ENCODE measurements at regions not wholly inside any gene's neighbourhood (a gene's known extent, or its start where the extent isn't known, plus 50 kb on each side); places are given as distances from the start of the nearest gene placed in this dataset.

- WGBS, 2 experiments (ENCODE audit: low coverage in 1 of 2, low lambda C conversion rate in 2 of 2, missing lambda C conversion rate in 2 of 2) = 58% methylated on average over 6 of the region's 6 CpGs
- Histone ChIP-seq H3K27ac (peak overlapping the region; percentile 95), H3F3A (ENCODE audit: insufficient read depth) (peaks cover 57% of the 10 kb centered on the region), H3K9me3 (ENCODE audit: low read depth) (no peaks in the 10 kb centered on the region), H4K20me1 (ENCODE audit: insufficient read depth) (no peaks in the 10 kb centered on the region), H3K9me2 (ENCODE audit: insufficient read depth) (no peaks in the 10 kb centered on the region), H3K27me3 (replicated peaks; ENCODE audit: insufficient read depth) (no peaks in the 10 kb centered on the region), H3K4me1 (ENCODE audit: insufficient read depth) (peaks cover 59% of the 10 kb centered on the region), H2AFZ (no peak overlapping the region), H3K4me2 (ENCODE audit: unreplicated experiment) (peak overlapping the region; percentile 52), H3K9ac (peak overlapping the region; percentile 76), H3K79me2 (ENCODE audit: insufficient read depth) (no peaks in the 10 kb centered on the region), H3K4me3 (no peak overlapping the region), H3K36me3 (ENCODE audit: low read depth) (no peaks in the 10 kb centered on the region)
- in situ Hi-C loops (cut with MboI) = no loop called here
- TF ChIP-seq EZH2 (IDR thresholded peaks at IDR 0.05; ENCODE audit: insufficient read depth, poor library complexity, severe bottlenecking) = no peak
- no peak for TF ChIP-seq EZH2phosphoT487 (IDR thresholded peaks at IDR 0.05; ENCODE audit: insufficient read depth, low read depth)
- DNase-seq = peak; percentile 83
These were observed 117.8 kb upstream of the PRICKLE2 start for GRCh38 chr3:64342940-64343688.

DNA sequence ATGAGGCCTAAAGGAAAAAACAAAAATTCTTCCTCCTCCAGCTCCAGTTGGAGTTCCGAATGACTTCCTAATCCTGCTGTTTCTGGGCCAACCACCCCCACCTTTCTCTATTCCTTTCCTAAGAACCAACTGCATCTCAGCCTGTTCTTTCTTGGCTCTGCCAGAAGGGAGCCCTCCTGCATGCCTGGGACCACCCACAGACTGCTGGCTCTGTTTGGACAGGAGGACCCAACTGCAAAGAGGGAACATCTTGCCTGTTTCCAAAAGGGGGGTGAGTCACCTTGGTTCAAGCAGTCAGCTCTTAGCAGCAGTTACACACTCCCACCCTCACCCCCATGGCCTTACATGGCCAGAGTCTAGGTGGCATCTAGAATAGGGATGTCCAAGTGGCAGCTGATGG is 116.0 kb upstream of the PRICKLE2 start:
- H3K4me3 ChIP-seq = no peak overlapping the region
- no peaks in the 10 kb centered on the region for H3K27me3 ChIP-seq (replicated peaks; ENCODE audit: insufficient read depth)
- peak overlapping the region; percentile 95 for H3K27ac ChIP-seq
- 88 to 100% methylated on average over 1 of the region's 1 CpG for WGBS, 2 experiments (ENCODE audit: low coverage in 1 of 2, low lambda C conversion rate in 2 of 2, missing lambda C conversion rate in 2 of 2)
- peak overlapping the region; percentile 82 for H3K4me2 ChIP-seq (ENCODE audit: unreplicated experiment)
- H3K4me1 ChIP-seq (ENCODE audit: insufficient read depth) = peaks cover 59% of the 10 kb centered on the region
- in situ Hi-C loops (cut with MboI) = no loop called here
- no peak for TF ChIP-seq EZH2 (IDR thresholded peaks at IDR 0.05; ENCODE audit: insufficient read depth, poor library complexity, severe bottlenecking)
- TF ChIP-seq EZH2phosphoT487 (IDR thresholded peaks at IDR 0.05; ENCODE audit: insufficient read depth, low read depth) = no peak
- no peaks in the 10 kb centered on the region for H3K36me3 ChIP-seq (ENCODE audit: low read depth)
- DNase-seq = peak; percentile 51
- H2AFZ ChIP-seq = no peak overlapping the region
- no peaks in the 10 kb centered on the region for H4K20me1 ChIP-seq (ENCODE audit: insufficient read depth)
- no peaks in the 10 kb centered on the region for H3K9me3 ChIP-seq (ENCODE audit: low read depth)
- no peaks in the 10 kb centered on the region for H3K79me2 ChIP-seq (ENCODE audit: insufficient read depth)
- no peaks in the 10 kb centered on the region for H3K9me2 ChIP-seq (ENCODE audit: insufficient read depth)
- peaks cover 57% of the 10 kb centered on the region for H3F3A ChIP-seq (ENCODE audit: insufficient read depth)
- peak overlapping the region; percentile 62 for H3K9ac ChIP-seq

DNA sequence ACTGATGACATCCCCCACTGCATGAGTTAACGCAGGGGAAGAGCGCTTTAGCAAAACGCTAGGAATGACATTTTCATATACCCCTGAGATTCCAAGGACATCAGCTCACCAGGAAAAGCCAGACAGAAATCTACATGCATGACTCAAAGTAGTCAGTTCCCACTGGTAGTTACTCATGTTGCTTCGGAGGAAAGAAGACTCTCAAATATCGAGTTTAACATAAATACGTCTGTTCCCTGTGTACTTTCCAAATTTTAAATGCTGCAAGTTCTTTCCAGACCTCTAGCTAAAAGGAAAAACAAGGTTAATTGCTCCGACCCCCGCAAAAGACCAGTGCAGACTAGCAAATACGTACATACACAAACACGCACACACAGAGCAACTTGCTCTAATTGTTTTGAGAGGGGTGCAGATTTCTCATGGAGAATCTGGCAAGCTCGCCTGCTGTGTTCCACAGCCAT is 115.4 kb upstream of the PRICKLE2 start:
- peak overlapping the region; percentile 43; the same call in 1 of the 2 replicates for H2AFZ ChIP-seq
- 33 to 35% methylated on average over 11 of the region's 11 CpGs for WGBS, 2 experiments (ENCODE audit: low coverage in 1 of 2, low lambda C conversion rate in 2 of 2, missing lambda C conversion rate in 2 of 2)
- no peaks in the 10 kb centered on the region for H3K9me3 ChIP-seq (ENCODE audit: low read depth)
- peak overlapping the region; percentile 62 for H3K9ac ChIP-seq
- H3K79me2 ChIP-seq (ENCODE audit: insufficient read depth) = no peaks in the 10 kb centered on the region
- no peaks in the 10 kb centered on the region for H3K36me3 ChIP-seq (ENCODE audit: low read depth)
- H3F3A ChIP-seq (ENCODE audit: insufficient read depth) = peaks cover 54% of the 10 kb centered on the region
- H3K4me3 ChIP-seq = peak overlapping the region; percentile 55
- H3K27me3 ChIP-seq (replicated peaks; ENCODE audit: insufficient read depth) = no peaks in the 10 kb centered on the region
- no peaks in the 10 kb centered on the region for H4K20me1 ChIP-seq (ENCODE audit: insufficient read depth)
- TF ChIP-seq EZH2 (IDR thresholded peaks at IDR 0.05; ENCODE audit: insufficient read depth, poor library complexity, severe bottlenecking) = no peak
- TF ChIP-seq EZH2phosphoT487 (IDR thresholded peaks at IDR 0.05; ENCODE audit: insufficient read depth, low read depth) = no peak
- DNase-seq = peak; percentile 91
- H3K4me1 ChIP-seq (ENCODE audit: insufficient read depth) = peaks cover 55% of the 10 kb centered on the region
- H3K27ac ChIP-seq = peak overlapping the region; percentile 95
- in situ Hi-C loops (cut with MboI) = no loop called here
- H3K9me2 ChIP-seq (ENCODE audit: insufficient read depth) = no peaks in the 10 kb centered on the region
- H3K4me2 ChIP-seq (ENCODE audit: unreplicated experiment) = peak overlapping the region; percentile 82

- Histone ChIP-seq H3K4me3 (no peak overlapping the region), H3K36me3 (ENCODE audit: low read depth) (no peaks in the 10 kb centered on the region), H3F3A (ENCODE audit: insufficient read depth) (peaks cover 14% of the 10 kb centered on the region), H3K27me3 (replicated peaks; ENCODE audit: insufficient read depth) (no peaks in the 10 kb centered on the region), H3K9ac (no peak overlapping the region), H3K27ac (no peak overlapping the region), H3K9me2 (ENCODE audit: insufficient read depth) (no peaks in the 10 kb centered on the region), H3K4me1 (ENCODE audit: insufficient read depth) (peaks cover 20% of the 10 kb centered on the region), H4K20me1 (ENCODE audit: insufficient read depth) (no peaks in the 10 kb centered on the region), H2AFZ (no peak overlapping the region), H3K4me2 (ENCODE audit: unreplicated experiment) (no peak overlapping the region), H3K9me3 (ENCODE audit: low read depth) (no peaks in the 10 kb centered on the region), H3K79me2 (ENCODE audit: insufficient read depth) (no peaks in the 10 kb centered on the region)
- in situ Hi-C loops (cut with MboI) = no loop called here
- no peak for TF ChIP-seq EZH2phosphoT487 (IDR thresholded peaks at IDR 0.05; ENCODE audit: insufficient read depth, low read depth)
- TF ChIP-seq EZH2 (IDR thresholded peaks at IDR 0.05; ENCODE audit: insufficient read depth, poor library complexity, severe bottlenecking) = no peak
- no peak for DNase-seq
- 89 to 95% methylated on average over 3 of the region's 3 CpGs for WGBS, 2 experiments (ENCODE audit: low coverage in 1 of 2, low lambda C conversion rate in 2 of 2, missing lambda C conversion rate in 2 of 2)
These were observed 111.2 kb upstream of the PRICKLE2 start for GRCh38 chr3:64336488-64336887.

All from GM23248 (cell line).